D721Med (cell line): ENCODE measurements at regions not wholly inside any gene's neighbourhood (a gene's known extent, or its start where the extent isn't known, plus 50 kb on each side); places are given as distances from the start of the nearest gene placed in this dataset.
"Not testable (repeated sequence)": the region's sequence is repeated elsewhere in the genome, so short reads cannot be mapped to it uniquely, and the experiment has no call there.

ENCODE experiments used
- DNase-seq: peaks from one replicate; pipeline ENCODE4 v3.0.0; 2011; ENCODE audit warnings: low spot score; ENCODE audit not compliant: insufficient read length
- FAIRE-seq: peaks from 2 replicates; lab custom pipeline; 2011; peaks lifted over from hg19 to GRCh38; lab: Jason Lieb, UNC
- CTCF ChIP-seq: IDR thresholded peaks from 2 replicates; pipeline ENCODE4 v1.5.1; 2012; ENCODE audit warnings: mild to moderate bottlenecking, control low read depth; ENCODE audit not compliant: insufficient read depth; ENCODE audit errors: missing control alignments

- DNase-seq (no peak), FAIRE-seq (no peak)
- TF ChIP-seq CTCF, result no peak
These were observed 266.7 kb downstream of the SPRY2 start for GRCh38 chr13:80074143-80074752.

GRCh38 chr13:80072231-80072630 lies 268.7 kb downstream of the SPRY2 start:
- DNase-seq (no peak), FAIRE-seq (no peak)
- TF ChIP-seq CTCF, result no peak

DNA sequence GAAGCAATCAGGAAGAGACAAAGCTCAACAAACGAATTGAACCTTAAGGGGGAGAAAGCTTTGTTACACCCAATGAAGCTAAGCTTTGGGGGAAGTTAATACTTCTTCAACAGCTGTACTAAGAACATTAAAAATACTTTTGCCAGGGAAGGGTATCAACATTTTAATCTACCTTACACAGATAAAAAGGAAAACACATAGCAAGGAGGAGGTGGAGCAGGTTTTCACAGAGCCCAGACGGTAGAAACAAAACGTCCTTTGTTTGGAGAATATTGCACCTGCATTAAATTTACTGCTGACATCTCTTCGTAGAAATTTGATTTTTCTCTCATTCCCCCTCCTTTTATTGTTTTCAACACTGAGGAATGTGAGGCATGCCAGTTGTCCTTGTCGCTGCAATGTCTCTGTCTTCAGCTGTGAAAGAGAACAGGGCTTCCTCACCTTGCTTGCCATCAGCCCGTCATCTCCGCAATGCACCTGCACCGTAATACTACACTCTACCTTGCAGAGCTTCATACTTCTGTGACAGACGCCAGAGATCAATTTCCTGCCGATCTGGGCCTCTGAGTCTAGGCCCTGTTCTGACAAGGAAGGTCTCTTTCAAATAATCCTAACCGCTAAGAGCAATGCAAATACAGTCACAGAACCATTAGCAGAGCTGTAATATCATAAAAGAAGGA lies 270.8 kb downstream of the SPRY2 start:
- no peak for DNase-seq
- no peak for FAIRE-seq
- no peak for TF ChIP-seq CTCF

- no peak for TF ChIP-seq CTCF
- DNase-seq, result no peak
- FAIRE-seq, result no peak
These were observed 271.6 kb downstream of the SPRY2 start for GRCh38 chr13:80069374-80069773.

- FAIRE-seq (no peak), DNase-seq (no peak)
- TF ChIP-seq CTCF, result no peak
These were observed 274.9 kb downstream of the SPRY2 start for GRCh38 chr13:80065996-80066395.

DNA sequence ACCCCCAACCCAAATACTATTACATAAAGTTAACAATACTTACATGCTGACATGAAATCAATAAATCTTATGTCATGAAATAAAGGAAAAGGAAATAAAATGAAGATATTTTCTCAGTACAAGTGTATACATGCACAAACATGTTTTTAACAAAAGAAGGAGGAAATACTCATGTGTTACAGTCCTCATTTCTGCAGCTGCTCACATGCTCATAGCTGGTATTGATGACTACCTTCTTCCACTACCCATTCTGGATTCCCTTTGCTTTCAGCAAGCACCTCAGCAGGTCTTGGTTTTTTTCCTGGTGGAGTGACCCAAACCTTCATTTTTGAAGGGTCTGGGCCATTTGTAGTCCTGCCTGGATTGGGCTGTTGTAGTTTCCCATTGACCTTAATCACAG lies 278.5 kb downstream of the SPRY2 start:
- not testable (repeated sequence) for FAIRE-seq, DNase-seq

DNA sequence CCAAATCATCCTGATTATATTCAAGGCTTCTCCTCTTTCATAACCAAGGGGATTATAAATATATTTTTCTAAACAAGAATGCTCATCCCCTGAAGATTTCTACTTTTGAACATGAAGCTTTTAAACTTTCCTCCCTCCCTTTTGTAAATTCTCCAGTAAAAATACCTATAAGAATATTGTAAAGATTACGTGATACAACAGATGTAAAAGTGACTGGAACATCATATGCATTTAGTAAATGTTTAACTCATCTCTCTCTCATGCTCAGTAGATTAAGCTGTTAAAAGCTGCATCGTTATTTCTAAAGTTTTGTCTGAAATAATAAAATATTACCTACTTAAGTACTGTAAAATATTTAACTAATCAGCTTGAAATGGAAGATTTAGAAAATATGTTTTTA lies 281.1 kb downstream of the SPRY2 start:
- DNase-seq (no peak), FAIRE-seq (no peak)
- no peak for TF ChIP-seq CTCF
